AG09309 (cell line): ENCODE measurements at regions not wholly inside any gene's neighbourhood (a gene's known extent, or its start where the extent isn't known, plus 50 kb on each side); places are given as distances from the start of the nearest gene placed in this dataset.

Experiments
- DNase-seq: peaks from one replicate; pipeline ENCODE4 v3.0.0-alpha.2; 2010; ENCODE audit warnings: low read depth
- H3K4me3 ChIP-seq: 2 replicates; pipeline ENCODE4 v1.5.1; 2011; ENCODE audit warnings: mild to moderate bottlenecking, low read depth, low read length, moderate library complexity; ENCODE audit not compliant: control insufficient read depth
- TF ChIP-seq, protein P1 (sequence below): IDR thresholded peaks from 2 replicates; pipeline ENCODE4 v1.5.1; 2011; ENCODE audit warnings: mild to moderate bottlenecking, low read depth, low read length, inconsistent platforms; ENCODE audit not compliant: insufficient read depth, control insufficient read depth; ENCODE audit errors: missing control alignments

DNA sequence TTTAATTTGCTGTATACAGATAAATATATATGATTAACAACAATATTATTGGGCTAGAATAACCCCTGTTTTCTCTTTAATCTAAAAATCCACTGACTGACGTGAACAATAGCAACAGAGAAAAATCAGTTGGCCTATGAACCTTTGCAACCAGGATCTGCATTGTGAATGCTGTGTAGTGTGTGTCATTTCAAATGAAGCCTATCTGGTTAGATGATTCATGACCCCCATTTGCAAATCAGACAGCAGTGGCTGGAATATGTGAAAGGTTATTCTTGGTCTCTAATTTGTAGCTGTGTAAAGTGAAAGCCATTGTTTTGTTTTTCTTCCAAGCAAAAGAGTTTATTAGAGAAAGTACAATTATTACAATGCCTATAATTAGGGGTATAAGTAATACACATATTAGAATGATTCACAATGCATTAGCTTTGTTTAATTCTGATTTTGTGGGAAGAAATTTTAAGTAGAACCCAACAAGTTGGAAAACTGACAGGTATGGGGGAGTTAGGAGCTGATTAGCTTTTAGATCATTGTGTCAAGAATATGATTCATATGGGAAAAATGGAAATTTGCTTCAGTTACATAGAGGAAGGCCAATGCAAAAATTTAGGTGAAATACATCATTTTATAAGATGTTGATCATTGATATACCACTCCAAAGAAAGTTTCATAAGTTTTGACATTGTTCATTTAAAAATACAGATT, 1362.2 kb upstream of the TMEFF2 start:
- TF ChIP-seq, protein P1, sequence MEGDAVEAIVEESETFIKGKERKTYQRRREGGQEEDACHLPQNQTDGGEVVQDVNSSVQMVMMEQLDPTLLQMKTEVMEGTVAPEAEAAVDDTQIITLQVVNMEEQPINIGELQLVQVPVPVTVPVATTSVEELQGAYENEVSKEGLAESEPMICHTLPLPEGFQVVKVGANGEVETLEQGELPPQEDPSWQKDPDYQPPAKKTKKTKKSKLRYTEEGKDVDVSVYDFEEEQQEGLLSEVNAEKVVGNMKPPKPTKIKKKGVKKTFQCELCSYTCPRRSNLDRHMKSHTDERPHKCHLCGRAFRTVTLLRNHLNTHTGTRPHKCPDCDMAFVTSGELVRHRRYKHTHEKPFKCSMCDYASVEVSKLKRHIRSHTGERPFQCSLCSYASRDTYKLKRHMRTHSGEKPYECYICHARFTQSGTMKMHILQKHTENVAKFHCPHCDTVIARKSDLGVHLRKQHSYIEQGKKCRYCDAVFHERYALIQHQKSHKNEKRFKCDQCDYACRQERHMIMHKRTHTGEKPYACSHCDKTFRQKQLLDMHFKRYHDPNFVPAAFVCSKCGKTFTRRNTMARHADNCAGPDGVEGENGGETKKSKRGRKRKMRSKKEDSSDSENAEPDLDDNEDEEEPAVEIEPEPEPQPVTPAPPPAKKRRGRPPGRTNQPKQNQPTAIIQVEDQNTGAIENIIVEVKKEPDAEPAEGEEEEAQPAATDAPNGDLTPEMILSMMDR, result no peak
- H3K4me3 ChIP-seq, result no peak overlapping the region
- DNase-seq, result no peak

DNA sequence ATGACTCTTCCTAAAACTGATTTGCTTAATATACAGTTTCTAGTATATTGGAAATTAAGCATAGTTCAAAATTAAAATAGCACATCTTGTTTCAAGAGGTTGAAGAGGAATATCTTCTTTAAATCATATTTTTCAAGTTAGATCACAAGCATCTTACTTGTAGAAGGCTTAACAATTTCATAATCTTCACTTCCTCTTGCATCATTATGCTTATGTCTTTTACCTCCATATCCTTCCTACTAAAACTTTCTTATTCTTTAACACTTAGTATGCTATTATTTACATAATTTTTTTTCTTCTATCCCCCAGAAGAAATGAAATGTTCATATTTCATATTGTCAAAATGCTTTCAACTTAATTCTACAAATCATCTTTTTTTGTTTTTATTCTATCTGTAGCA, 1354.9 kb upstream of the TMEFF2 start:
- DNase-seq, result no peak
- TF ChIP-seq, protein P1, result no peak
- no peak overlapping the region for H3K4me3 ChIP-seq

DNA sequence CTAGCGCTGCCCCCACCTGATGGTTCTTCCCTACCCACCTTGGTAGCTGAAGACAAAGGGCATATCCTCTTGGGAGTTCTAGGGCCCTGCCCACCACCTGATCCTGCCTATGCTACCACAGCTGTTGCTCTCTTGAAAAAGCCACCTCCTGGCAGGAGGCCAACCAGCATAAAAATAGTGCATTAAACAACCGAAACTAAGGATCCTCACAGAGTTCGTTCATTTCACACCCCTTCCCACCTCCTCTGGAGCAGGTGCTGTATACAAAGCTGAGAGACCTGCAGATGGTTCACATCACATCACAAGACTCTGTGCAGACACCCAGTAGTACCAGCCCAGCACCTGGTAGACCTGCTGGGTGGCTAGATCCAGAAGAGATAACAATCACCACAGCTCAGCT, 1348.0 kb upstream of the TMEFF2 start:
- H3K4me3 ChIP-seq, result no peak overlapping the region
- TF ChIP-seq, protein P1, result no peak
- no peak for DNase-seq

DNA sequence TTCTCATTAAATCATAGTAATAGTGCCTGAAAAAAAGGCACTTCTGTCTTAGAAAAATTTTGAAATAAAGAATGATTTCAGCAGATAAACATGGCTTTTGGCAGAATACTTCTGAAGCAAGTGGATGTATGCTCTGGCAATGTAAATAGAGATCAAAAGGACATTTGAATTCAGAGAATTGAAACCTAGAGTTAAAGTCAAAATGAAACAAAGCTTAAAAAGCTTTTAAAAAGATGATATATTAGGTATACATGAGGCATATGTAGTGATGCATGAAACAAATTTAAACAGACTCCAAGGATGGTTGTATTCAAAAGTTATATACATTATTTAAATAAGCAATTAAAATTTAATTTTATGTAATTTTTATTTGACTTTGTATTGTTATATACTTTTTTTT, 1344.5 kb upstream of the TMEFF2 start:
- no peak for DNase-seq
- no peak overlapping the region for H3K4me3 ChIP-seq
- TF ChIP-seq, protein P1, result no peak

DNA sequence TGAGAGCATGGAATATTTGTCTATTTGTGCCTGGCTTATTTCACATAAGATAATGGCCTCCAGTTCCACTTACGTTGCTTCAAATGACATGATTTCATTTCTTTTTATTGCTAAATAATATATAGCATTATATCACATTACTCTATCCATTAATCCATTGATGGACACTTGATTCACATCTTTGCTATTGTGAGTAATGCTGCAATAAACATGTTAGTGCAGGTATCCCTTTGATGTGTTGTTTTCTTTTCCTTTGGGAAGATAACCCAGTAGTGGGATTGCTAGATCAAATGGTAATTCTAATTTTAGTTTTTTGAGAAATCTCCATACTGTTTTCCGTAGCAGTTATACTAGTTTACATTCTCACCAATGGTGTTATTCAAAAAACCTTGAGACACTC, 1343.3 kb upstream of the TMEFF2 start:
- no peak overlapping the region for H3K4me3 ChIP-seq
- DNase-seq, result no peak
- TF ChIP-seq, protein P1, result no peak

DNA sequence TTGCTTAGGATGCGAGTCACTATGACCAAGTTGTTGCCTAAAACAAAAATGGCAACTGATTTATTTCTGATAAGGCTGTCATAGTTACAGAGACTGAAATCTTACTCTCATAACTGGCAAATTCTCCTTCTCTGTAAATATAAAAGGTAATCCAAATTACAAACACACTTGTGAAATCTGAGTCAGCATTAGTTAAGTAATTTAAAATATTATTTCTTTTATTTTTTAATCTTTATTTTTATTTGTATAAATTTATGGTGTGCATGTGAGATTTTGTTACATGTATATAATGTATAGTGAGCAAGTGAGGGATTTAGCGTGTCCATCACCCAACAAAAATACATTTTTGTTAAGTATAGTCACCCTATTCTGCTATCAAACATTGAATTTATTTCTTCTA, 1342.8 kb upstream of the TMEFF2 start:
- TF ChIP-seq, protein P1, result no peak
- no peak for DNase-seq
- H3K4me3 ChIP-seq, result no peak overlapping the region
